ENCODE measurements at regions not wholly inside any gene's neighbourhood (a gene's known extent, or its start where the extent isn't known, plus 50 kb on each side); places are given as distances from the start of the nearest gene placed in this dataset.
"Not testable (repeated sequence)": the region's sequence is repeated elsewhere in the genome, so short reads cannot be mapped to it uniquely, and the experiment has no call there.

- not testable (repeated sequence) for H4K20me1 ChIP-seq (ENCODE audit: insufficient read depth, low read length); H2AFZ ChIP-seq (ENCODE audit: low read length); H3K36me3 ChIP-seq (ENCODE audit: insufficient read depth, low read length); H3K4me1 ChIP-seq (ENCODE audit: insufficient read depth, low read length); H3K27ac ChIP-seq (ENCODE audit: low read depth, low read length); H3K27me3 ChIP-seq (ENCODE audit: insufficient read depth, low read length); H3K4me3 ChIP-seq (ENCODE audit: insufficient read depth, low read length); H3K9me3 ChIP-seq (ENCODE audit: low read depth, low read length); H3K79me2 ChIP-seq (ENCODE audit: insufficient read depth, low read length); H3K4me2 ChIP-seq (ENCODE audit: insufficient read depth, low read length)
- peak; percentile 9 for DNase-seq (ENCODE audit: insufficient read length, low spot score, missing footprints)
Measured at GRCh38 chr9:41026912-41027676, 101.4 kb downstream of the FOXD4L6 start.

DNA sequence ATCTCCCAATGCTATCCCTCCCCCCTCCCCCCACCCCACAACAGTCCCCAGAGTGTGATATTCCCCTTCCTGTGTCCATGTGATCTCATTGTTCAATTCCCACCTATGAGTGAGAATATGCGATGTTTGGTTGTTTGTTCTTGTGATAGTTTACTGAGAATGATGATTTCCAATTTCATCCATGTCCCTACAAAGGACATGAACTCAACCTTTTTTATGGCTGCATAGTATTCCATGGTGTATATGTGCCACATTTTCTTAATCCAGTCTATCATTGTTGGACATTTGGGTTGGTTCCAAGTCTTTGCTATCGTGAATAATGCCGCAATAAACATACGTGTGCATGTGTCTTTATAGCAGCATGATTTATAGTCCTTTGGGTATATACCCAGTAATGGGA, 106.1 kb downstream of the FOXD4L6 start:
- not testable (repeated sequence) for H3K4me1 ChIP-seq (ENCODE audit: insufficient read depth, low read length); H2AFZ ChIP-seq (ENCODE audit: low read length); H3K9me3 ChIP-seq (ENCODE audit: low read depth, low read length); H3K4me3 ChIP-seq (ENCODE audit: insufficient read depth, low read length); H3K4me2 ChIP-seq (ENCODE audit: insufficient read depth, low read length); H4K20me1 ChIP-seq (ENCODE audit: insufficient read depth, low read length); H3K27me3 ChIP-seq (ENCODE audit: insufficient read depth, low read length); H3K27ac ChIP-seq (ENCODE audit: low read depth, low read length); DNase-seq (ENCODE audit: insufficient read length, low spot score, missing footprints); H3K36me3 ChIP-seq (ENCODE audit: insufficient read depth, low read length); H3K79me2 ChIP-seq (ENCODE audit: insufficient read depth, low read length)

- H3K4me1 ChIP-seq (ENCODE audit: insufficient read depth, low read length); H4K20me1 ChIP-seq (ENCODE audit: insufficient read depth, low read length); H3K27me3 ChIP-seq (ENCODE audit: insufficient read depth, low read length); H3K36me3 ChIP-seq (ENCODE audit: insufficient read depth, low read length); H3K27ac ChIP-seq (ENCODE audit: low read depth, low read length); H3K4me2 ChIP-seq (ENCODE audit: insufficient read depth, low read length); H2AFZ ChIP-seq (ENCODE audit: low read length); H3K4me3 ChIP-seq (ENCODE audit: insufficient read depth, low read length); H3K79me2 ChIP-seq (ENCODE audit: insufficient read depth, low read length); DNase-seq (ENCODE audit: insufficient read length, low spot score, missing footprints); H3K9me3 ChIP-seq (ENCODE audit: low read depth, low read length): not testable (repeated sequence)
Measured at GRCh38 chr9:41019858-41020562, 108.5 kb downstream of the FOXD4L6 start.

DNA sequence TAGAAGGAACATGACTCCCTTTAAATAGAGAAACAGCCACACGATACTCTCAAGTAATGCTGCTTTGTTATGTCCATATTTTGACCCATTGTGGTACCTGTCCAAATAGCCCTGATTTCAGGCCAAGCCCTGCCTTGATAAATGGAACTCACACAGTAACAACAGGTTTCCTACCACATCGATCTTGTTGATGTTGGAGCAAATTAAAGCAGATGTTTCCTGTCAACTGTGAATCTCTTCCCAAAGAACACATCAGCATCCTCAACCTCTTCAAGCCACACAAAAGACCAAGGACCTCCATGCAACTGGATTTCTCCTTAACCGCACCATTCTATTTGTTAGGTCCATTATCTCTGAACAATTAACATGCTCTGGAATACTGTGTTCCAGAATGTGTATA, 109.5 kb downstream of the FOXD4L6 start:
- H2AFZ ChIP-seq (ENCODE audit: low read length); H3K27me3 ChIP-seq (ENCODE audit: insufficient read depth, low read length): not testable (repeated sequence)

GRCh38 chr9:41016699-41017098, 111.8 kb downstream of the FOXD4L6 start:
- H3K9me3 ChIP-seq (ENCODE audit: low read depth, low read length); DNase-seq (ENCODE audit: insufficient read length, low spot score, missing footprints); H3K27me3 ChIP-seq (ENCODE audit: insufficient read depth, low read length); H3K4me3 ChIP-seq (ENCODE audit: insufficient read depth, low read length); H3K4me1 ChIP-seq (ENCODE audit: insufficient read depth, low read length); H3K27ac ChIP-seq (ENCODE audit: low read depth, low read length); H3K4me2 ChIP-seq (ENCODE audit: insufficient read depth, low read length); H3K79me2 ChIP-seq (ENCODE audit: insufficient read depth, low read length); H2AFZ ChIP-seq (ENCODE audit: low read length); H4K20me1 ChIP-seq (ENCODE audit: insufficient read depth, low read length): not testable (repeated sequence)
- peaks cover 13% of the 10 kb centered on the region for H3K36me3 ChIP-seq (ENCODE audit: insufficient read depth, low read length)

More for the DNA sequence above, 109.5 kb downstream of the FOXD4L6 start:
- not testable (repeated sequence) for H3K4me1 ChIP-seq (ENCODE audit: insufficient read depth, low read length); DNase-seq (ENCODE audit: insufficient read length, low spot score, missing footprints); H3K27ac ChIP-seq (ENCODE audit: low read depth, low read length); H3K79me2 ChIP-seq (ENCODE audit: insufficient read depth, low read length); H3K9me3 ChIP-seq (ENCODE audit: low read depth, low read length); H3K4me2 ChIP-seq (ENCODE audit: insufficient read depth, low read length); H4K20me1 ChIP-seq (ENCODE audit: insufficient read depth, low read length); H3K4me3 ChIP-seq (ENCODE audit: insufficient read depth, low read length)
- H3K36me3 ChIP-seq (ENCODE audit: insufficient read depth, low read length): peaks cover 11% of the 10 kb centered on the region

GRCh38 chr9:40999952-41000700, 128.4 kb downstream of the FOXD4L6 start:
- H3K4me3 ChIP-seq (ENCODE audit: insufficient read depth, low read length); H3K36me3 ChIP-seq (ENCODE audit: insufficient read depth, low read length); H3K27ac ChIP-seq (ENCODE audit: low read depth, low read length); H4K20me1 ChIP-seq (ENCODE audit: insufficient read depth, low read length); H3K4me2 ChIP-seq (ENCODE audit: insufficient read depth, low read length); H3K9me3 ChIP-seq (ENCODE audit: low read depth, low read length); H2AFZ ChIP-seq (ENCODE audit: low read length); H3K79me2 ChIP-seq (ENCODE audit: insufficient read depth, low read length); H3K4me1 ChIP-seq (ENCODE audit: insufficient read depth, low read length); H3K27me3 ChIP-seq (ENCODE audit: insufficient read depth, low read length); DNase-seq (ENCODE audit: insufficient read length, low spot score, missing footprints): not testable (repeated sequence)

DNA sequence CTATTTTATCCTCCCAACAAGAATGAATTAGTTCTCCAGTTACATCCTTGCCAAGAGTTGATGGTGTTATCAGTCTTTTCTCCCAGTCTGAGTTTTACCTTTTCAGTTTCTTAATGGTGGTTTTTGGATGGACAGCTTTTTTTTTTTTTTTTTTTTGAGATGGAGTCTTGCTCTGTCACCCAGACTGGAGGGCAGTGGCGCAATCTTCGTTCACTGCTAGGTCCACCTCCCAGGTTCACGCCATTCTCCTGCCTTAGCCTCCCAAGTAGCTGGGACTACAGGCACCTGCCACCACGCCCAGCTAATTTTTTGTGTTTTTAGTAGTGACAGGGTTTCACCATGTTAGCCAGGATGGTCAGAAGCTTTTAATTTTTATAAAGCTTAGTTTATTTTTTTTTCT, 133.0 kb downstream of the FOXD4L6 start:
- H2AFZ ChIP-seq (ENCODE audit: low read length); H3K4me3 ChIP-seq (ENCODE audit: insufficient read depth, low read length); H3K4me2 ChIP-seq (ENCODE audit: insufficient read depth, low read length); DNase-seq (ENCODE audit: insufficient read length, low spot score, missing footprints); H3K9me3 ChIP-seq (ENCODE audit: low read depth, low read length); H3K36me3 ChIP-seq (ENCODE audit: insufficient read depth, low read length); H3K27me3 ChIP-seq (ENCODE audit: insufficient read depth, low read length); H4K20me1 ChIP-seq (ENCODE audit: insufficient read depth, low read length); H3K4me1 ChIP-seq (ENCODE audit: insufficient read depth, low read length); H3K27ac ChIP-seq (ENCODE audit: low read depth, low read length): not testable (repeated sequence)
- peaks cover 17% of the 10 kb centered on the region for H3K79me2 ChIP-seq (ENCODE audit: insufficient read depth, low read length)

GRCh38 chr9:40993842-40994241, 134.6 kb downstream of the FOXD4L6 start:
- H3K36me3 ChIP-seq (ENCODE audit: insufficient read depth, low read length); H3K9me3 ChIP-seq (ENCODE audit: low read depth, low read length); DNase-seq (ENCODE audit: insufficient read length, low spot score, missing footprints); H4K20me1 ChIP-seq (ENCODE audit: insufficient read depth, low read length); H3K4me3 ChIP-seq (ENCODE audit: insufficient read depth, low read length); H3K4me1 ChIP-seq (ENCODE audit: insufficient read depth, low read length); H2AFZ ChIP-seq (ENCODE audit: low read length); H3K27ac ChIP-seq (ENCODE audit: low read depth, low read length); H3K27me3 ChIP-seq (ENCODE audit: insufficient read depth, low read length): not testable (repeated sequence)
- Histone ChIP-seq H3K4me2 (ENCODE audit: insufficient read depth, low read length) (peak overlapping the region; percentile 83), H3K79me2 (ENCODE audit: insufficient read depth, low read length) (peaks cover 15% of the 10 kb centered on the region)
